OCI-LY3 (cell line): ENCODE measurements at regions not wholly inside any gene's neighbourhood (a gene's known extent, or its start where the extent isn't known, plus 50 kb on each side); places are given as distances from the start of the nearest gene placed in this dataset.
A peak's percentile ranks its signal among the peaks of the same experiment; 100 is the strongest.
"Not testable (repeated sequence)": the region's sequence is repeated elsewhere in the genome, so short reads cannot be mapped to it uniquely, and the experiment has no call there.

ENCODE experiments used
- H2AFZ ChIP-seq: fragments of 200-600, 300-600 bp; shearing (Covaris generic); 2 replicates; pipeline ENCODE4 v1.6.0; 2014; ENCODE audit warnings: antibody characterized with exemption, low read depth, low read length
- H3K27ac ChIP-seq: fragments of 200-600, 300-600 bp; sonication (generic); 2 replicates; pipeline ENCODE4 v1.5.1; 2014; ENCODE audit warnings: mild to moderate bottlenecking, low read length, moderate library complexity, mixed read lengths
- H3K27me3 ChIP-seq: fragments of 200-600, 300-600 bp; sonication (generic); 2 replicates; pipeline ENCODE4 v1.6.1; 2014; ENCODE audit warnings: low read depth, low read length, mixed read lengths
- H3K36me3 ChIP-seq: fragments of 200-600, 300-600 bp; sonication (generic); replicated peaks from 2 replicates; pipeline ENCODE3; 2014; ENCODE audit warnings: low read depth, low read length, mixed read lengths
- H3K4me1 ChIP-seq: fragments of 300-600, 200-600 bp; sonication (generic); 2 replicates; pipeline ENCODE4 v1.6.1; 2014; ENCODE audit warnings: low read length, mixed read lengths
- H3K4me2 ChIP-seq: fragments of 200-600, 300-600 bp; sonication (generic); 2 replicates; pipeline ENCODE4 v1.6.1; 2014; ENCODE audit warnings: low read length, mixed read lengths
- H3K4me3 ChIP-seq: fragments of 300-600, 200-600 bp; sonication (generic); 2 replicates; pipeline ENCODE4 v1.5.1; 2014; ENCODE audit warnings: antibody characterized with exemption, mild to moderate bottlenecking, low read length, moderate library complexity
- H3K79me2 ChIP-seq: fragments of 300-600, 200-600 bp; shearing (Covaris generic); 2 replicates; pipeline ENCODE4 v1.6.1; 2014; ENCODE audit warnings: mild to moderate bottlenecking, low read length, mixed read lengths
- H3K9ac ChIP-seq: fragments of 300-600, 200-600 bp; shearing (Covaris generic); 2 replicates; pipeline ENCODE4 v1.6.0; 2014; ENCODE audit warnings: mild to moderate bottlenecking, low read length, moderate library complexity
- H3K9me3 ChIP-seq: fragments of 200-600, 300-600 bp; shearing (Covaris generic); 2 replicates; pipeline ENCODE4 v1.6.1; 2014; ENCODE audit warnings: low read length, mixed read lengths; ENCODE audit not compliant: insufficient read depth
- H4K20me1 ChIP-seq: fragments of 200-600, 300-600 bp; sonication (generic); 2 replicates; pipeline ENCODE4 v1.6.1; 2016; ENCODE audit warnings: low read length, mixed read lengths; ENCODE audit not compliant: insufficient read depth
- CTCF ChIP-seq: fragments of 200-600, 300-600 bp; sonication (generic); IDR thresholded peaks from 2 replicates; pipeline ENCODE4 v1.5.1; 2014; ENCODE audit warnings: antibody characterized with exemption, low read length, low read depth
- EZH2phosphoT487 ChIP-seq: fragments of 200-600 bp; shearing (Covaris generic); IDR thresholded peaks from 2 replicates; pipeline ENCODE4 v1.6.1; 2018; ENCODE audit warnings: antibody characterized with exemption, mixed run types, low read depth

- no peak overlapping the region for H2AFZ ChIP-seq
- no peaks in the 10 kb centered on the region for H3K4me1 ChIP-seq
- no peak overlapping the region for H3K4me3 ChIP-seq
- no peaks in the 10 kb centered on the region for H4K20me1 ChIP-seq
- no peaks in the 10 kb centered on the region for H3K9me3 ChIP-seq
- no peak overlapping the region for H3K4me2 ChIP-seq
- H3K36me3 ChIP-seq, result no peaks in the 10 kb centered on the region
- H3K27me3 ChIP-seq, result no peaks in the 10 kb centered on the region
- H3K79me2 ChIP-seq, result no peaks in the 10 kb centered on the region
- TF ChIP-seq EZH2phosphoT487 (no peak), CTCF (no peak)
- no peak overlapping the region for H3K27ac ChIP-seq
- H3K9ac ChIP-seq, result no peak overlapping the region
Observed at GRCh38 chr4:114423582-114423981, 175.0 kb upstream of the UGT8 start.

GRCh38 chr4:114435116-114435515 is 163.5 kb upstream of the UGT8 start:
- H3K4me1 ChIP-seq, result no peaks in the 10 kb centered on the region
- no peaks in the 10 kb centered on the region for H3K36me3 ChIP-seq
- H3K27ac ChIP-seq, result no peak overlapping the region
- H3K79me2 ChIP-seq, result no peaks in the 10 kb centered on the region
- no peak overlapping the region for H2AFZ ChIP-seq
- H3K27me3 ChIP-seq, result no peaks in the 10 kb centered on the region
- H3K4me3 ChIP-seq, result no peak overlapping the region
- no peak overlapping the region for H3K9ac ChIP-seq
- no peak overlapping the region for H3K4me2 ChIP-seq
- TF ChIP-seq EZH2phosphoT487, result no peak
- no peak for TF ChIP-seq CTCF
- no peaks in the 10 kb centered on the region for H3K9me3 ChIP-seq
- no peaks in the 10 kb centered on the region for H4K20me1 ChIP-seq

GRCh38 chr4:114442856-114443255 is 155.8 kb upstream of the UGT8 start:
- no peaks in the 10 kb centered on the region for H3K79me2 ChIP-seq
- H2AFZ ChIP-seq, result peak overlapping the region; percentile 3; the same call in 1 of the 2 replicates
- H3K27ac ChIP-seq, result no peak overlapping the region
- no peaks in the 10 kb centered on the region for H3K9me3 ChIP-seq
- H3K27me3 ChIP-seq, result no peaks in the 10 kb centered on the region
- no peaks in the 10 kb centered on the region for H3K36me3 ChIP-seq
- H3K4me2 ChIP-seq, result no peak overlapping the region
- no peaks in the 10 kb centered on the region for H3K4me1 ChIP-seq
- no peak for TF ChIP-seq EZH2phosphoT487
- no peak overlapping the region for H3K4me3 ChIP-seq
- H3K9ac ChIP-seq, result no peak overlapping the region
- no peaks in the 10 kb centered on the region for H4K20me1 ChIP-seq

- H3K4me1 ChIP-seq, result no peaks in the 10 kb centered on the region
- H3K36me3 ChIP-seq, result no peaks in the 10 kb centered on the region
- TF ChIP-seq EZH2phosphoT487 (no peak), CTCF (no peak)
- no peak overlapping the region for H3K27ac ChIP-seq
- no peak overlapping the region for H2AFZ ChIP-seq
- H3K4me3 ChIP-seq, result no peak overlapping the region
- H3K9ac ChIP-seq, result no peak overlapping the region
- H3K9me3 ChIP-seq, result no peaks in the 10 kb centered on the region
- H3K79me2 ChIP-seq, result no peaks in the 10 kb centered on the region
- H3K27me3 ChIP-seq, result no peaks in the 10 kb centered on the region
- no peak overlapping the region for H3K4me2 ChIP-seq
- H4K20me1 ChIP-seq, result no peaks in the 10 kb centered on the region
Observed at GRCh38 chr4:114444211-114444610, 154.4 kb upstream of the UGT8 start.

- H3K4me1 ChIP-seq, H3K27ac ChIP-seq, H4K20me1 ChIP-seq, H2AFZ ChIP-seq, H3K36me3 ChIP-seq, H3K4me2 ChIP-seq, H3K4me3 ChIP-seq, H3K9ac ChIP-seq, H3K27me3 ChIP-seq, H3K79me2 ChIP-seq, H3K9me3 ChIP-seq: not testable (repeated sequence)
Observed at GRCh38 chr4:114447963-114448516, 150.6 kb upstream of the UGT8 start.
